H9 (cell line): ENCODE measurements at regions not wholly inside any gene's neighbourhood (a gene's known extent, or its start where the extent isn't known, plus 50 kb on each side); places are given as distances from the start of the nearest gene placed in this dataset.

ENCODE experiments used
- DNase-seq: peaks from one replicate; pipeline ENCODE4 v3.0.0-alpha.2; 2017
- H2AFZ ChIP-seq: one replicate; pipeline ENCODE4 v1.6.1; 2013; ENCODE audit warnings: mild to moderate bottlenecking, low read length, control low read depth, moderate library complexity
- H2AK5ac ChIP-seq: 2 replicates; pipeline ENCODE4 v1.6.1; 2013; ENCODE audit warnings: low read length, control low read depth, mixed read lengths; ENCODE audit not compliant: insufficient read length
- H2BK120ac ChIP-seq: one replicate; pipeline ENCODE4 v1.6.1; 2013; ENCODE audit warnings: low read depth, mild to moderate bottlenecking, low read length, control low read depth, inconsistent platforms; ENCODE audit not compliant: poor library complexity, severe bottlenecking
- H2BK12ac ChIP-seq: 2 replicates; pipeline ENCODE4 v1.6.1; 2013; ENCODE audit warnings: low read length, control low read depth, mixed read lengths, low read depth; ENCODE audit not compliant: insufficient read length
- H2BK15ac ChIP-seq: 2 replicates; pipeline ENCODE4 v1.6.1; 2013; ENCODE audit warnings: low read depth, low read length, control low read depth
- H2BK20ac ChIP-seq: one replicate; pipeline ENCODE4 v1.6.1; 2013; ENCODE audit warnings: low read depth, mild to moderate bottlenecking, low read length, control low read depth, inconsistent platforms; ENCODE audit not compliant: poor library complexity, severe bottlenecking
- H2BK5ac ChIP-seq: 2 replicates; pipeline ENCODE4 v1.6.1; 2013; ENCODE audit warnings: low read length, control low read depth, mixed read lengths; ENCODE audit not compliant: insufficient read length
- H3K14ac ChIP-seq: 2 replicates; pipeline ENCODE4 v1.6.1; 2013; ENCODE audit warnings: low read length, control low read depth; ENCODE audit not compliant: insufficient read depth
- H3K18ac ChIP-seq: 2 replicates; pipeline ENCODE4 v1.6.1; 2013; ENCODE audit warnings: low read depth, mild to moderate bottlenecking, mixed read lengths, low read length, control low read depth; ENCODE audit not compliant: insufficient read length
- H3K23ac ChIP-seq: 2 replicates; pipeline ENCODE4 v1.6.1; 2013; ENCODE audit warnings: low read length, control low read depth, mixed read lengths, low read depth; ENCODE audit not compliant: insufficient read length
- H3K23me2 ChIP-seq: 2 replicates; pipeline ENCODE4 v1.6.1; 2013; ENCODE audit warnings: low read depth, mild to moderate bottlenecking, mixed read lengths, low read length, control low read depth; ENCODE audit not compliant: insufficient read length, poor library complexity, severe bottlenecking
- H3K27ac ChIP-seq: 2 replicates; pipeline ENCODE4 v1.5.1; 2013; ENCODE audit warnings: low read length, control low read depth, mixed read lengths, low read depth; ENCODE audit not compliant: insufficient read length
- H3K27me3 ChIP-seq: 2 replicates; pipeline ENCODE4 v1.6.1; 2013; ENCODE audit warnings: low read length, control low read depth, inconsistent platforms; ENCODE audit not compliant: insufficient read depth
- H3K4ac ChIP-seq: 2 replicates; pipeline ENCODE4 v1.6.1; 2013; ENCODE audit warnings: low read depth, mild to moderate bottlenecking, control low read depth, inconsistent platforms, low read length, moderate library complexity
- H3K4me1 ChIP-seq: 2 replicates; pipeline ENCODE4 v1.6.1; 2013; ENCODE audit warnings: low read length, control low read depth, inconsistent platforms; ENCODE audit not compliant: insufficient read depth
- H3K4me2 ChIP-seq: 2 replicates; pipeline ENCODE4 v1.6.1; 2013; ENCODE audit warnings: low read length, control low read depth, mixed read lengths; ENCODE audit not compliant: insufficient read length, insufficient read depth
- H3K56ac ChIP-seq: 2 replicates; pipeline ENCODE4 v1.6.1; 2013; ENCODE audit warnings: low read depth, mild to moderate bottlenecking, mixed read lengths, low read length, control low read depth; ENCODE audit not compliant: insufficient read length
- H3K79me1 ChIP-seq: 2 replicates; pipeline ENCODE4 v1.6.1; 2013; ENCODE audit warnings: low read depth, mild to moderate bottlenecking, moderate library complexity, low read length, control low read depth, inconsistent platforms; ENCODE audit not compliant: insufficient read depth, poor library complexity, severe bottlenecking
- H3K79me2 ChIP-seq: 2 replicates; pipeline ENCODE4 v1.6.1; 2013; ENCODE audit warnings: low read length, control low read depth, inconsistent platforms; ENCODE audit not compliant: insufficient read depth
- H3K9ac ChIP-seq: 2 replicates; pipeline ENCODE4 v1.6.1; 2013; ENCODE audit warnings: low read length, control low read depth, mixed read lengths; ENCODE audit not compliant: insufficient read length; ENCODE audit errors: extremely low read depth
- H3K9me3 ChIP-seq: one replicate; pipeline ENCODE4 v1.6.1; 2013; ENCODE audit warnings: low read depth, low read length, inconsistent platforms; ENCODE audit not compliant: control insufficient read depth
- H3T11ph ChIP-seq: one replicate; pipeline ENCODE4 v1.6.1; 2013; ENCODE audit warnings: mild to moderate bottlenecking, low read length, control low read depth, inconsistent platforms
- H4K20me1 ChIP-seq: one replicate; pipeline ENCODE4 v1.6.1; 2013; ENCODE audit not compliant: control insufficient read depth, insufficient read length, insufficient read depth
- H4K5ac ChIP-seq: 2 replicates; pipeline ENCODE4 v1.6.1; 2013; ENCODE audit warnings: low read depth, mild to moderate bottlenecking, mixed read lengths, low read length, control low read depth; ENCODE audit not compliant: insufficient read length
- H4K8ac ChIP-seq: replicated peaks from 2 replicates; pipeline ENCODE4 v1.6.1; 2013; ENCODE audit warnings: low read length, control low read depth, mixed read lengths, low read depth; ENCODE audit not compliant: insufficient read length
- H4K91ac ChIP-seq: 2 replicates; pipeline ENCODE4 v1.6.1; 2013; ENCODE audit warnings: low read depth, mild to moderate bottlenecking, moderate library complexity, mixed read lengths, low read length, control low read depth; ENCODE audit not compliant: insufficient read length
- H3K27ac Mint-ChIP-seq, 3 experiments: 2 replicates in 2 of 3; 3 replicates in 1 of 3; pipeline ENCODE4 v1.8.0; 2020 to 2021; ENCODE audit warnings: mixed read lengths in 3 of 3, mild to moderate bottlenecking in 1 of 3, moderate library complexity in 1 of 3
- H3K27me3 Mint-ChIP-seq: 2 replicates; pipeline ENCODE4 v1.8.0; 2021; ENCODE audit warnings: low read depth, mild to moderate bottlenecking, moderate library complexity, mixed read lengths
- H3K36me3 Mint-ChIP-seq, 3 experiments: 2 replicates in 2 of 3; 3 replicates in 1 of 3; pipeline ENCODE4 v1.8.0; 2020 to 2021; ENCODE audit warnings: low read depth in 3 of 3, mixed read lengths in 3 of 3; ENCODE audit not compliant: insufficient read depth in 1 of 3
- H3K4me1 Mint-ChIP-seq, 2 experiments: 2 replicates each; pipeline ENCODE4 v1.8.0; 2020; ENCODE audit warnings: mixed read lengths in 2 of 2
- H3K4me3 Mint-ChIP-seq, 2 experiments: 2 replicates in 1 of 2; 3 replicates in 1 of 2; pipeline ENCODE4 v1.8.0; 2020 to 2021; ENCODE audit warnings: mild to moderate bottlenecking in 2 of 2, mixed read lengths in 2 of 2, moderate library complexity in 1 of 2
- H3K9me3 Mint-ChIP-seq, 2 experiments: 2 replicates in 1 of 2; 3 replicates in 1 of 2; pipeline ENCODE4 v1.8.0; 2020; ENCODE audit warnings: mild to moderate bottlenecking in 2 of 2, mixed read lengths in 2 of 2, moderate library complexity in 1 of 2
- TF ChIP-seq, protein P1 (sequence below): fragments of 200-600 bp; sonication (generic); conservative IDR thresholded peaks from 3 replicates; pipeline ENCODE4 v1.8.0; 2021; ENCODE audit warnings: antibody characterized with exemption, mild to moderate bottlenecking

DNA sequence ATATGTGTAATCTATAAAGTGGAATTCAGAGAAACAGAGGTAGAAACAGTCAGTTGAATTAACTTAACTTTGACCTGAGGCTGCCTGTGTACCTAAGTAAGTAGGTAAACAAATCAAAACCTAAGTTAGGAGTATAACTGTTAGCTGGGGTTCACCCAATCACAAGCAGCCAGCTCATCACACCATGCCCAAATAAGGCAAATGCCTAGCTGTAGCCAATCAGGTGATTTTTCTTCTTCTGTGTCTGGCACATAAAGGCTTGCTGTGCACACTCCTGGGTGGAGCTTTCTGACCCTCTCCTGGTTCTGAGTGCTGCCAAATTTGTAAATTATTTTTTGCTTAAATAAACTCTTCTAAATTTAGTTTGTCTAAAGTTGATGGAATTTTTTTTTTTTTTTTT lies 54.7 kb upstream of the TRIM39 start:
- H3K18ac ChIP-seq = no peak overlapping the region
- Mint-ChIP-seq H3K36me3 (peaks cover 0 to 2% (median 2%) of the 10 kb centered on the region in 3 experiments; a peak in 2 of 7 replicates), H3K27me3 (peaks cover 13% of the 10 kb centered on the region)

More for the DNA sequence above, 54.7 kb upstream of the TRIM39 start:
- Histone ChIP-seq H4K91ac (no peak overlapping the region), H3K4me2 (no peak overlapping the region), H2AFZ (no peak overlapping the region), H2BK120ac (no peak overlapping the region), H3K23me2 (no peaks in the 10 kb centered on the region), H3K23ac (no peak overlapping the region), H3K56ac (no peak overlapping the region), H2BK12ac (no peak overlapping the region), H3K9ac (no peak overlapping the region), H3T11ph (no peak overlapping the region), H3K79me1 (no peaks in the 10 kb centered on the region), H3K27ac (no peak overlapping the region), H4K8ac (no peak overlapping the region), H4K5ac (no peak overlapping the region), H3K14ac (no peak overlapping the region), H3K4ac (no peak overlapping the region), H2BK15ac (no peak overlapping the region), H2AK5ac (no peak overlapping the region), H3K9me3 (no peaks in the 10 kb centered on the region), H2BK5ac (no peak overlapping the region), H4K20me1 (no peaks in the 10 kb centered on the region), H3K79me2 (no peaks in the 10 kb centered on the region), H3K27me3 (no peaks in the 10 kb centered on the region), H2BK20ac (no peak overlapping the region), H3K4me1 (no peaks in the 10 kb centered on the region)
- H3K4me1 Mint-ChIP-seq = no peaks in the 10 kb centered on the region
- H3K9me3 Mint-ChIP-seq = peaks cover 24 to 33% of the 10 kb centered on the region in 2 experiments
- no peak for DNase-seq
- no peak overlapping the region for H3K4me3 Mint-ChIP-seq
- TF ChIP-seq, protein P1, sequence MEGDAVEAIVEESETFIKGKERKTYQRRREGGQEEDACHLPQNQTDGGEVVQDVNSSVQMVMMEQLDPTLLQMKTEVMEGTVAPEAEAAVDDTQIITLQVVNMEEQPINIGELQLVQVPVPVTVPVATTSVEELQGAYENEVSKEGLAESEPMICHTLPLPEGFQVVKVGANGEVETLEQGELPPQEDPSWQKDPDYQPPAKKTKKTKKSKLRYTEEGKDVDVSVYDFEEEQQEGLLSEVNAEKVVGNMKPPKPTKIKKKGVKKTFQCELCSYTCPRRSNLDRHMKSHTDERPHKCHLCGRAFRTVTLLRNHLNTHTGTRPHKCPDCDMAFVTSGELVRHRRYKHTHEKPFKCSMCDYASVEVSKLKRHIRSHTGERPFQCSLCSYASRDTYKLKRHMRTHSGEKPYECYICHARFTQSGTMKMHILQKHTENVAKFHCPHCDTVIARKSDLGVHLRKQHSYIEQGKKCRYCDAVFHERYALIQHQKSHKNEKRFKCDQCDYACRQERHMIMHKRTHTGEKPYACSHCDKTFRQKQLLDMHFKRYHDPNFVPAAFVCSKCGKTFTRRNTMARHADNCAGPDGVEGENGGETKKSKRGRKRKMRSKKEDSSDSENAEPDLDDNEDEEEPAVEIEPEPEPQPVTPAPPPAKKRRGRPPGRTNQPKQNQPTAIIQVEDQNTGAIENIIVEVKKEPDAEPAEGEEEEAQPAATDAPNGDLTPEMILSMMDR = no peak
- no peak overlapping the region for H3K27ac Mint-ChIP-seq
